ENCODE measurements at regions not wholly inside any gene's neighbourhood (a gene's known extent, or its start where the extent isn't known, plus 50 kb on each side); places are given as distances from the start of the nearest gene placed in this dataset.

DNA sequence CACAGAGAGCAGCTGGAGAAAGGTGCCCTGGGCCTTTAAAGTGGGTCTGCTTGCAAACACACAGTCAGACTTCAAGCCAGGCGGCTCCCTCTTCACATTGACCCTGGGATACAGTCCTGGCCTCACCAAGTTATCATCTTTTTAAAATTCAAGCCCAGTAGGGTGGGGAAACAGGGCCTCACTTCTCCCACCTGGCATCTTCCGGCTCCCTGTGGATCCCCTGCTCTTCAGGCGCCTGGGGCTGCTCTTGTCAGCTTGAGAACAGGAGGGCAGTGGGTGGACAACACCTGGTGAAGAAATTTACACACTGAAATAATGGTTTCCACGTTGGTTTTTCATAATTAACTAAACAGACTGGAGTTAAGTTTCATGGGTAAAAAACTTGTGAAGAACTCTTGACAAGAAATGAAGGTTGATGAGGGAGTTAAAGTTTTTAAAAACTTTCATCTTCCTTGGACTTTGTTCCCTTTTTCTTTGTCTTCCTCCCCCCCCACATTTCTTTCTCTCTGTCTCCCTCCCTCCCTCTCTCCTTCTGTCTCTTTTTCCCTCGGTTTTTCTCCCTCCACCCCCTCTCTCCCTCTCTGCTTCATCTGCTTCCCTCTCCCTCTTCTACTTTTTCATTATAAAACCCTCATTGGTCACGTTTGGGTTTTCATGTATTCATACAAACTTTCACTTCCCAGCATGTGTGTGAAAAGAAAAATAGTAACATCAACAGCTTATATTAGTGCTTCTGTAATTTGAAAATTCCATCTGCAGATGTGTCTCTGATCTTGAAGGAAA lies 219.6 kb downstream of the DMRT2 start:
- no peak for DNase-seq (ENCODE audit: low spot score)
- Mint-ChIP-seq H3K4me3 (no peak overlapping the region), H3K27me3 (ENCODE audit: insufficient read depth, low read depth, poor library complexity) (peaks cover 5% of the 10 kb centered on the region), H3K4me1 (peaks cover 16% of the 10 kb centered on the region), H3K27ac (no peak overlapping the region), H3K36me3 (ENCODE audit: low read depth) (no peaks in the 10 kb centered on the region), H3K9me3 (no peaks in the 10 kb centered on the region)
- peak overlapping the region; percentile 76 for H2AFZ ChIP-seq
- H3K4me1 ChIP-seq (ENCODE audit: insufficient read depth), result no peaks in the 10 kb centered on the region; the same call in 1 of the 2 replicates
- H3K9me2 ChIP-seq (ENCODE audit: insufficient read depth), result peaks cover 10% of the 10 kb centered on the region; the same call in 1 of the 2 replicates
- ATAC-seq, result no peak
- H3F3A ChIP-seq (replicated peaks; ENCODE audit: low read depth), result no peaks in the 10 kb centered on the region
- no peaks in the 10 kb centered on the region for H4K20me1 ChIP-seq (replicated peaks; ENCODE audit: insufficient read depth)
- H3K27me3 ChIP-seq (ENCODE audit: insufficient read depth), result no peaks in the 10 kb centered on the region
- no peaks in the 10 kb centered on the region for H3K79me2 ChIP-seq (replicated peaks; ENCODE audit: insufficient read depth)
- H3K4me2 ChIP-seq, result no peak overlapping the region
- TF ChIP-seq CTCF (conservative IDR thresholded peaks at IDR 0.05; ENCODE audit: low read depth in 2 of 2), result no peak
- TF ChIP-seq, protein P1, sequence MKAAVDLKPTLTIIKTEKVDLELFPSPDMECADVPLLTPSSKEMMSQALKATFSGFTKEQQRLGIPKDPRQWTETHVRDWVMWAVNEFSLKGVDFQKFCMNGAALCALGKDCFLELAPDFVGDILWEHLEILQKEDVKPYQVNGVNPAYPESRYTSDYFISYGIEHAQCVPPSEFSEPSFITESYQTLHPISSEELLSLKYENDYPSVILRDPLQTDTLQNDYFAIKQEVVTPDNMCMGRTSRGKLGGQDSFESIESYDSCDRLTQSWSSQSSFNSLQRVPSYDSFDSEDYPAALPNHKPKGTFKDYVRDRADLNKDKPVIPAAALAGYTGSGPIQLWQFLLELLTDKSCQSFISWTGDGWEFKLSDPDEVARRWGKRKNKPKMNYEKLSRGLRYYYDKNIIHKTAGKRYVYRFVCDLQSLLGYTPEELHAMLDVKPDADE (IDR thresholded peaks at IDR 0.05), result no peak
- TF ChIP-seq, protein P2, sequence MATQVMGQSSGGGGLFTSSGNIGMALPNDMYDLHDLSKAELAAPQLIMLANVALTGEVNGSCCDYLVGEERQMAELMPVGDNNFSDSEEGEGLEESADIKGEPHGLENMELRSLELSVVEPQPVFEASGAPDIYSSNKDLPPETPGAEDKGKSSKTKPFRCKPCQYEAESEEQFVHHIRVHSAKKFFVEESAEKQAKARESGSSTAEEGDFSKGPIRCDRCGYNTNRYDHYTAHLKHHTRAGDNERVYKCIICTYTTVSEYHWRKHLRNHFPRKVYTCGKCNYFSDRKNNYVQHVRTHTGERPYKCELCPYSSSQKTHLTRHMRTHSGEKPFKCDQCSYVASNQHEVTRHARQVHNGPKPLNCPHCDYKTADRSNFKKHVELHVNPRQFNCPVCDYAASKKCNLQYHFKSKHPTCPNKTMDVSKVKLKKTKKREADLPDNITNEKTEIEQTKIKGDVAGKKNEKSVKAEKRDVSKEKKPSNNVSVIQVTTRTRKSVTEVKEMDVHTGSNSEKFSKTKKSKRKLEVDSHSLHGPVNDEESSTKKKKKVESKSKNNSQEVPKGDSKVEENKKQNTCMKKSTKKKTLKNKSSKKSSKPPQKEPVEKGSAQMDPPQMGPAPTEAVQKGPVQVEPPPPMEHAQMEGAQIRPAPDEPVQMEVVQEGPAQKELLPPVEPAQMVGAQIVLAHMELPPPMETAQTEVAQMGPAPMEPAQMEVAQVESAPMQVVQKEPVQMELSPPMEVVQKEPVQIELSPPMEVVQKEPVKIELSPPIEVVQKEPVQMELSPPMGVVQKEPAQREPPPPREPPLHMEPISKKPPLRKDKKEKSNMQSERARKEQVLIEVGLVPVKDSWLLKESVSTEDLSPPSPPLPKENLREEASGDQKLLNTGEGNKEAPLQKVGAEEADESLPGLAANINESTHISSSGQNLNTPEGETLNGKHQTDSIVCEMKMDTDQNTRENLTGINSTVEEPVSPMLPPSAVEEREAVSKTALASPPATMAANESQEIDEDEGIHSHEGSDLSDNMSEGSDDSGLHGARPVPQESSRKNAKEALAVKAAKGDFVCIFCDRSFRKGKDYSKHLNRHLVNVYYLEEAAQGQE (IDR thresholded peaks at IDR 0.05; ENCODE audit: unreplicated experiment), result no peak
- H3K4me3 ChIP-seq, result no peak overlapping the region
- no peaks in the 10 kb centered on the region for H3K36me3 ChIP-seq (ENCODE audit: insufficient read depth)
- no peak overlapping the region for H3K27ac ChIP-seq (ENCODE audit: low read depth)

DNA sequence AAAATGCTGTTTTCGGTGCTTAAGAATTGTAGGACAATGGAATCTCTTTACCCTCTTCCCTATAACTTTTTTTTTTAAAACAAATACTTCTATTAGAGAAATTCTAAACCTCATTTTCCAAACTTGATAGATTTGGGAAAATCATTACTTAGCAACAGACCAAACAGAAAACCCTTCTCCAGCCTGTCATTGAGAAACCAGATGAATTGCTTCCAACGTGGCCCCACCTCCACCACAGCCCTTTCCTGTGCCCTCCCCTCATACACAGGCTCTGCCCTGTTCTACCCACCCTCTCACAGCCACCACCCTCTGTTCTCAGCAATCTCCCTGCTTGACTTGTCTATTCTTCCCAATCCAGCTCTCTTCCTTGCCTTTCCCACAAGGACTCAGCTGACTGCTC lies 221.2 kb downstream of the DMRT2 start:
- no peak overlapping the region for H2AFZ ChIP-seq
- no peaks in the 10 kb centered on the region for H3K36me3 Mint-ChIP-seq (ENCODE audit: low read depth)
- H3K9me3 Mint-ChIP-seq, result no peaks in the 10 kb centered on the region
- H3K4me3 Mint-ChIP-seq, result no peak overlapping the region
- peaks cover 10% of the 10 kb centered on the region; the same call in 1 of the 2 replicates for H3K9me2 ChIP-seq (ENCODE audit: insufficient read depth)
- peaks cover 5% of the 10 kb centered on the region for H3K27me3 Mint-ChIP-seq (ENCODE audit: insufficient read depth, low read depth, poor library complexity)
- no peaks in the 10 kb centered on the region for H3K36me3 ChIP-seq (ENCODE audit: insufficient read depth)
- no peaks in the 10 kb centered on the region for H4K20me1 ChIP-seq (replicated peaks; ENCODE audit: insufficient read depth)
- H3K27me3 ChIP-seq (ENCODE audit: insufficient read depth), result no peaks in the 10 kb centered on the region
- peaks cover 17% of the 10 kb centered on the region for H3K4me1 Mint-ChIP-seq
- no peak for DNase-seq (ENCODE audit: low spot score)
- H3K4me2 ChIP-seq, result no peak overlapping the region
- H3K4me1 ChIP-seq (ENCODE audit: insufficient read depth), result no peaks in the 10 kb centered on the region; the same call in 1 of the 2 replicates
- no peak overlapping the region for H3K4me3 ChIP-seq
- peak overlapping the region; percentile 4; the same call in 1 of the 2 replicates for H3K27ac Mint-ChIP-seq
- ATAC-seq, result no peak
- no peaks in the 10 kb centered on the region for H3K79me2 ChIP-seq (replicated peaks; ENCODE audit: insufficient read depth)
- H3F3A ChIP-seq (replicated peaks; ENCODE audit: low read depth), result no peaks in the 10 kb centered on the region
- H3K27ac ChIP-seq (ENCODE audit: low read depth), result no peak overlapping the region
- TF ChIP-seq ZNF114 (CRISPR knock-in tag; IDR thresholded peaks at IDR 0.05) (no peak), NANOG (IDR thresholded peaks at IDR 0.05; ENCODE audit: borderline replicate concordance) (no peak), POLR2AphosphoS5 (IDR thresholded peaks at IDR 0.05; ENCODE audit: low read depth) (no peak)
- TF ChIP-seq, protein P3, sequence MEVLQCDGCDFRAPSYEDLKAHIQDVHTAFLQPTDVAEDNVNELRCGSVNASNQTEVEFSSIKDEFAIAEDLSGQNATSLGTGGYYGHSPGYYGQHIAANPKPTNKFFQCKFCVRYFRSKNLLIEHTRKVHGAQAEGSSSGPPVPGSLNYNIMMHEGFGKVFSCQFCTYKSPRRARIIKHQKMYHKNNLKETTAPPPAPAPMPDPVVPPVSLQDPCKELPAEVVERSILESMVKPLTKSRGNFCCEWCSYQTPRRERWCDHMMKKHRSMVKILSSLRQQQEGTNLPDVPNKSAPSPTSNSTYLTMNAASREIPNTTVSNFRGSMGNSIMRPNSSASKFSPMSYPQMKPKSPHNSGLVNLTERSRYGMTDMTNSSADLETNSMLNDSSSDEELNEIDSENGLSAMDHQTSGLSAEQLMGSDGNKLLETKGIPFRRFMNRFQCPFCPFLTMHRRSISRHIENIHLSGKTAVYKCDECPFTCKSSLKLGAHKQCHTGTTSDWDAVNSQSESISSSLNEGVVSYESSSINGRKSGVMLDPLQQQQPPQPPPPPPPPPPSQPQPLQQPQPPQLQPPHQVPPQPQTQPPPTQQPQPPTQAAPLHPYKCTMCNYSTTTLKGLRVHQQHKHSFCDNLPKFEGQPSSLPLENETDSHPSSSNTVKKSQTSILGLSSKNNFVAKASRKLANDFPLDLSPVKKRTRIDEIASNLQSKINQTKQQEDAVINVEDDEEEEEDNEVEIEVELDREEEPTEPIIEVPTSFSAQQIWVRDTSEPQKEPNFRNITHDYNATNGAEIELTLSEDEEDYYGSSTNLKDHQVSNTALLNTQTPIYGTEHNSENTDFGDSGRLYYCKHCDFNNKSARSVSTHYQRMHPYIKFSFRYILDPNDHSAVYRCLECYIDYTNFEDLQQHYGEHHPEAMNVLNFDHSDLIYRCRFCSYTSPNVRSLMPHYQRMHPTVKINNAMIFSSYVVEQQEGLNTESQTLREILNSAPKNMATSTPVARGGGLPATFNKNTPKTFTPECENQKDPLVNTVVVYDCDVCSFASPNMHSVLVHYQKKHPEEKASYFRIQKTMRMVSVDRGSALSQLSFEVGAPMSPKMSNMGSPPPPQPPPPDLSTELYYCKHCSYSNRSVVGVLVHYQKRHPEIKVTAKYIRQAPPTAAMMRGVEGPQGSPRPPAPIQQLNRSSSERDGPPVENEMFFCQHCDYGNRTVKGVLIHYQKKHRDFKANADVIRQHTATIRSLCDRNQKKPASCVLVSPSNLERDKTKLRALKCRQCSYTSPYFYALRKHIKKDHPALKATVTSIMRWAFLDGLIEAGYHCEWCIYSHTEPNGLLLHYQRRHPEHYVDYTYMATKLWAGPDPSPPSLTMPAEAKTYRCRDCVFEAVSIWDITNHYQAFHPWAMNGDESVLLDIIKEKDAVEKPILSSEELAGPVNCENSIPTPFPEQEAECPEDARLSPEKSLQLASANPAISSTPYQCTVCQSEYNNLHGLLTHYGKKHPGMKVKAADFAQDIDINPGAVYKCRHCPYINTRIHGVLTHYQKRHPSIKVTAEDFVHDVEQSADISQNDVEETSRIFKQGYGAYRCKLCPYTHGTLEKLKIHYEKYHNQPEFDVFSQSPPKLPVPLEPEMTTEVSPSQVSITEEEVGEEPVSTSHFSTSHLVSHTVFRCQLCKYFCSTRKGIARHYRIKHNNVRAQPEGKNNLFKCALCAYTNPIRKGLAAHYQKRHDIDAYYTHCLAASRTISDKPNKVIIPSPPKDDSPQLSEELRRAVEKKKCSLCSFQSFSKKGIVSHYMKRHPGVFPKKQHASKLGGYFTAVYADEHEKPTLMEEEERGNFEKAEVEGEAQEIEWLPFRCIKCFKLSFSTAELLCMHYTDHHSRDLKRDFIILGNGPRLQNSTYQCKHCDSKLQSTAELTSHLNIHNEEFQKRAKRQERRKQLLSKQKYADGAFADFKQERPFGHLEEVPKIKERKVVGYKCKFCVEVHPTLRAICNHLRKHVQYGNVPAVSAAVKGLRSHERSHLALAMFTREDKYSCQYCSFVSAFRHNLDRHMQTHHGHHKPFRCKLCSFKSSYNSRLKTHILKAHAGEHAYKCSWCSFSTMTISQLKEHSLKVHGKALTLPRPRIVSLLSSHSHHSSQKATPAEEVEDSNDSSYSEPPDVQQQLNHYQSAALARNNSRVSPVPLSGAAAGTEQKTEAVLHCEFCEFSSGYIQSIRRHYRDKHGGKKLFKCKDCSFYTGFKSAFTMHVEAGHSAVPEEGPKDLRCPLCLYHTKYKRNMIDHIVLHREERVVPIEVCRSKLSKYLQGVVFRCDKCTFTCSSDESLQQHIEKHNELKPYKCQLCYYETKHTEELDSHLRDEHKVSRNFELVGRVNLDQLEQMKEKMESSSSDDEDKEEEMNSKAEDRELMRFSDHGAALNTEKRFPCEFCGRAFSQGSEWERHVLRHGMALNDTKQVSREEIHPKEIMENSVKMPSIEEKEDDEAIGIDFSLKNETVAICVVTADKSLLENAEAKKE (CRISPR knock-in tag; IDR thresholded peaks at IDR 0.05), result no peak

Measured in GM23338 (cell line).